ENCODE measurements at regions not wholly inside any gene's neighbourhood (a gene's known extent, or its start where the extent isn't known, plus 50 kb on each side); places are given as distances from the start of the nearest gene placed in this dataset.
"Not testable (repeated sequence)": the region's sequence is repeated elsewhere in the genome, so short reads cannot be mapped to it uniquely, and the experiment has no call there.

- H3K27me3 Mint-ChIP-seq: peaks cover 7 to 10% of the 10 kb centered on the region in 2 donors
- ATAC-seq (replicated peaks); H3K27ac Mint-ChIP-seq; H3K4me1 Mint-ChIP-seq; H3K36me3 Mint-ChIP-seq; H3K9me3 Mint-ChIP-seq; H3K4me3 Mint-ChIP-seq; DNase-seq: not testable (repeated sequence)
Observed at GRCh38 chr7:6955385-6955784, 129.3 kb upstream of the CCZ1B start.

- not testable (repeated sequence) for ATAC-seq (replicated peaks); H3K4me3 Mint-ChIP-seq; H3K36me3 Mint-ChIP-seq; H3K4me1 Mint-ChIP-seq; DNase-seq; H3K27ac Mint-ChIP-seq
- peaks cover 4 to 10% of the 10 kb centered on the region in 2 donors for H3K9me3 Mint-ChIP-seq
- H3K27me3 Mint-ChIP-seq: peaks cover 14 to 17% of the 10 kb centered on the region in 2 donors
Observed at GRCh38 chr7:6955990-6956566, 130.0 kb upstream of the CCZ1B start.

- not testable (repeated sequence) for H3K4me3 Mint-ChIP-seq; H3K4me1 Mint-ChIP-seq; ATAC-seq (replicated peaks); H3K36me3 Mint-ChIP-seq; DNase-seq; H3K27ac Mint-ChIP-seq
- H3K27me3 Mint-ChIP-seq: peaks cover 11 to 27% of the 10 kb centered on the region in 2 donors
- peaks cover 5 to 12% of the 10 kb centered on the region in 2 donors for H3K9me3 Mint-ChIP-seq
Observed at GRCh38 chr7:6958371-6958770, 132.3 kb upstream of the CCZ1B start.

- not testable (repeated sequence) for ATAC-seq (replicated peaks); H3K4me1 Mint-ChIP-seq; H3K36me3 Mint-ChIP-seq; H3K27ac Mint-ChIP-seq; H3K4me3 Mint-ChIP-seq; DNase-seq
- peaks cover 11 to 33% of the 10 kb centered on the region in 2 donors for H3K27me3 Mint-ChIP-seq
- H3K9me3 Mint-ChIP-seq: peaks cover 5 to 12% of the 10 kb centered on the region in 2 donors
Observed at GRCh38 chr7:6959942-6960341, 133.9 kb upstream of the CCZ1B start.

- Mint-ChIP-seq H3K27me3 (peaks cover 11 to 33% of the 10 kb centered on the region in 2 donors), H3K9me3 (peaks cover 5 to 12% of the 10 kb centered on the region in 2 donors)
- not testable (repeated sequence) for H3K27ac Mint-ChIP-seq; ATAC-seq (replicated peaks); H3K4me3 Mint-ChIP-seq; DNase-seq; H3K36me3 Mint-ChIP-seq; H3K4me1 Mint-ChIP-seq
Observed at GRCh38 chr7:6962871-6963270, 136.8 kb upstream of the CCZ1B start.

GRCh38 chr7:6965051-6965450 is 139.0 kb upstream of the CCZ1B start:
- DNase-seq: peak; percentile 26
- H3K4me3 Mint-ChIP-seq; H3K36me3 Mint-ChIP-seq; H3K9me3 Mint-ChIP-seq; H3K4me1 Mint-ChIP-seq; H3K27ac Mint-ChIP-seq; ATAC-seq (replicated peaks): not testable (repeated sequence)
- H3K27me3 Mint-ChIP-seq: peaks cover 15 to 24% of the 10 kb centered on the region in 2 donors

DNA sequence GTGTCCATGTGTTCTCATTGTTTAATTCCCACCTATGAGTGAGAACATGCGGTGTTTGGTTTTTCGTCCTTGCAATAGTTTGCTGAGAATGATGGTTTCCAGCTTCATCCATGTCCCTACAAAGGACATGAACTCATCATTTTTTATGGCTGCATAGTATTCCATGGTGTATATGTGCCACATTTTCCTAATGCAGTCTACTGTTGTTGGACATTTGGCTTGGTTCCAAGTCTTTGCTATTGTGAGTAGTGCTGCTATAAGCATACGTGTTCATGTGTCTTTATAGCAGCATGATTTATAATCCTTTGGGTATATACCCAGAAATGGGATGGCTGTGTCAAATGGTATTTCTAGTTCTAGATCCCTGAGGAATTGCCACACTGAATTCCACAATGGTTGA is 144.1 kb upstream of the CCZ1B start:
- not testable (repeated sequence) for ATAC-seq (replicated peaks); DNase-seq; H3K4me3 Mint-ChIP-seq; H3K4me1 Mint-ChIP-seq; H3K27ac Mint-ChIP-seq; H3K27me3 Mint-ChIP-seq; H3K36me3 Mint-ChIP-seq; H3K9me3 Mint-ChIP-seq

DNA sequence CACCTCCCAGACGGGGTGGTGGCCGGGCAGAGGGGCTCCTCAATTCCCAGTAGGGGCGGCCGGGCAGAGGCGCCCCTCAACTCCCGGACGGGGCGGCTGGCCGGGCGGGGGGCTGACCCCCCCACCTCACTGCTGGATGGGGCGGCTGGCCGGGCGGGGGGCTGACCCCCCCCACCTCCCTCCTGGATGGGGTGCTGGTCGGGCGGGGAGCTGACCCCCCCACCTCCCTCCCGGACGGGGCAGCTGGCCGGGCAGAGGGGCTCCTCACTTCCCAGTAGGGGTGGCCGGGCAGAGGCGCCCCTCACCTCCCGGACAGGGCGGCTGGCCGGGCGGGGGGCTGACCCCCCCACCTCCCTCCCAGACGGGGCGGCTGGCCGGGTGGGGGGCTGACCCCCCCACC is 148.8 kb upstream of the CCZ1B start:
- not testable (repeated sequence) for H3K4me3 Mint-ChIP-seq; H3K4me1 Mint-ChIP-seq; DNase-seq; ATAC-seq (replicated peaks); H3K36me3 Mint-ChIP-seq; H3K27ac Mint-ChIP-seq
- peaks cover 9 to 19% of the 10 kb centered on the region in 2 donors for H3K27me3 Mint-ChIP-seq
- H3K9me3 Mint-ChIP-seq: peaks cover 8 to 16% of the 10 kb centered on the region in 2 donors

DNA sequence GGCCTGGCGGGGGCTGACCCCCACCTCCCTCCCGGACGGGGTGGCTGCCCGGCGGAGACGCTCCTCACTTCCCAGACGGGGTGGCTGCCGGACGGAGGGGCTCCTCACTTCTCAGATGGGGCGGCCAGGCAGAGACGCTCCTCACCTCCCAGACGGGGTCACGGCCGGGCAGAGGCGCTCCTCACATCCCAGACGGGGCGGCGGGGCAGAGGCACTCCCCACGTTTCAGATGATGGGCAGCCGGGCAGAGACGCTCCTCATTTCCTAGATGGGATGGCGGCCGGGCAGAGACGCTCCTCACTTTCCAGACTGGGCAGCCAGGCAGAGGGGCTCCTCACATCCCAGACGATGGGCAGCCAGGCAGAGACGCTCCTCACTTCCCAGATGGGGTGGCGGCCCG is 149.3 kb upstream of the CCZ1B start:
- not testable (repeated sequence) for H3K4me3 Mint-ChIP-seq; ATAC-seq (replicated peaks); DNase-seq; H3K36me3 Mint-ChIP-seq; H3K27ac Mint-ChIP-seq; H3K4me1 Mint-ChIP-seq
- peaks cover 8 to 16% of the 10 kb centered on the region in 2 donors for H3K9me3 Mint-ChIP-seq
- peaks cover 9 to 19% of the 10 kb centered on the region in 2 donors for H3K27me3 Mint-ChIP-seq

- H3K27ac Mint-ChIP-seq; H3K36me3 Mint-ChIP-seq; H3K9me3 Mint-ChIP-seq; ATAC-seq (replicated peaks); H3K4me3 Mint-ChIP-seq; DNase-seq; H3K4me1 Mint-ChIP-seq: not testable (repeated sequence)
- H3K27me3 Mint-ChIP-seq: peaks cover 9 to 19% of the 10 kb centered on the region in 2 donors
Observed at GRCh38 chr7:6977368-6977767, 151.3 kb upstream of the CCZ1B start.

DNA sequence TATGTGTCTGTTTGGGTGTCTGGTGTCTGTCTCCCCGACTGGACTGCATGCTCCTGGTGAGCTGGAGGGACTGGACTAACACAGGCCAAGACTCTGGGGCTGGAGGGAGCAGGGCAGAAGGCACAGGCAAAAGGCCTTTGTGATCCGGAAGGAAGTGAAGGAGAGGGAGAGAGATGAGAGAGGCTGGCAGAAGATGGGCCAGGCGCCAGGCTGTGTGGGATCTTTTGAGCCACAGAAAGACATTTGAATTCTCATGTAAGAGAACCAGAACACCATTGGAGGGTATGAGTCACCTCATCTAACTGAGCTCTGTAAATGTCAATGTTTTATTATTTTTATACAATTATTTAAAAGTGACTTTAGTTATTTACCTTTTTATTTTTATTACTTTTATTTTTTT is 152.3 kb upstream of the CCZ1B start:
- DNase-seq; ATAC-seq (replicated peaks); H3K4me1 Mint-ChIP-seq; H3K36me3 Mint-ChIP-seq; H3K4me3 Mint-ChIP-seq; H3K9me3 Mint-ChIP-seq; H3K27ac Mint-ChIP-seq: not testable (repeated sequence)
- peaks cover 11 to 19% of the 10 kb centered on the region in 2 donors for H3K27me3 Mint-ChIP-seq

GRCh38 chr7:6979456-6979855 is 153.4 kb upstream of the CCZ1B start:
- H3K36me3 Mint-ChIP-seq; H3K4me1 Mint-ChIP-seq; DNase-seq; H3K27ac Mint-ChIP-seq; H3K4me3 Mint-ChIP-seq; H3K9me3 Mint-ChIP-seq; ATAC-seq (replicated peaks): not testable (repeated sequence)
- peaks cover 20 to 24% of the 10 kb centered on the region in 2 donors for H3K27me3 Mint-ChIP-seq

GRCh38 chr7:6982375-6982774 is 156.3 kb upstream of the CCZ1B start:
- H3K27ac Mint-ChIP-seq; H3K4me3 Mint-ChIP-seq; DNase-seq; ATAC-seq (replicated peaks); H3K4me1 Mint-ChIP-seq; H3K36me3 Mint-ChIP-seq: not testable (repeated sequence)
- Mint-ChIP-seq H3K27me3 (peaks cover 19 to 33% of the 10 kb centered on the region in 2 donors), H3K9me3 (peaks cover 12 to 13% of the 10 kb centered on the region in 2 donors)

DNA sequence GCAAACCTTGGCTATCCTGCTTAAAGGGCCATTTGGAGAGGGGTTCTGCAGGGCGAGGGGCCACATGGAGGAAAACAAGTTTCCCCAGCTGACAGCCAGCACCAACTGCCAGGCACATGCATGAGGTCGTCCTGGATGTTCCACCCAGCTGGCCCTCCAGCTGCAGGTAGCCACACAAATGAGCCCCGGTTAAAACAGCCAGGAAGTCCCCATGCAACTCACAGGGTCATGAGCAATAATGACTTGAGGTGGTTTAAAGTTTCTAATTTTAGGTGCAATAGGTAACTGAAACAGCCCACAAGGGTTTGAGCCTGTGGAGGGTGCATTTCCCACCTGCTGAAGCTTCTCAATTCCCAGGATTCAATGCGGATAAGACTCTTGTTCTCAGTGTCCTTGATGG is 160.8 kb upstream of the CCZ1B start:
- not testable (repeated sequence) for H3K4me3 Mint-ChIP-seq; DNase-seq; H3K4me1 Mint-ChIP-seq; H3K36me3 Mint-ChIP-seq; H3K27ac Mint-ChIP-seq; ATAC-seq (replicated peaks); H3K9me3 Mint-ChIP-seq
- H3K27me3 Mint-ChIP-seq: peaks cover 10 to 38% of the 10 kb centered on the region in 2 donors

DNA sequence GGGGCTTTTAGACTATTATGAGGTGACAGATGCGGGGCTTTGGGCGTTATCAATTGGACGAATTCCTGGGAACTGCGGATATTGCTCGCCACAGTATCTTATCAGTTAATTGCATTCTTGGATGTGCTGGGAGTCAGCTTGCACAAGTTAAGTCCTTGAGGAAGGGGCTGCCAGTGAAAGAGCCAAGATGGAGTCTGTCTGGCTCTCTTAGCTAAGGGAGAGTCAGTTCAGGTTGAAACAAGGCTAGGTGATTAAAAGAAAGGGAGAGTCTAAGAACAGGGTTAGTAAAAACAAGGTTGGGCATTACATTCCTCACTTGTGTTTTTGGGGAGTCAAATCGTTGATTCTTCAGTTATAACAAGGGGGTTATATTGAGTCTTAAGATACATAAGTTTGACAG is 162.5 kb upstream of the CCZ1B start:
- not testable (repeated sequence) for H3K9me3 Mint-ChIP-seq; ATAC-seq (replicated peaks); H3K27ac Mint-ChIP-seq; H3K4me3 Mint-ChIP-seq; H3K36me3 Mint-ChIP-seq; H3K4me1 Mint-ChIP-seq; DNase-seq
- peaks cover 11 to 42% of the 10 kb centered on the region in 2 donors for H3K27me3 Mint-ChIP-seq
